DOHH2 (cell line): ENCODE measurements at regions not wholly inside any gene's neighbourhood (a gene's known extent, or its start where the extent isn't known, plus 50 kb on each side); places are given as distances from the start of the nearest gene placed in this dataset.

ENCODE experiments used
- H3F3A ChIP-seq: fragments of 200-600 bp; sonication (generic), shearing (Covaris generic); 2 replicates; pipeline ENCODE4 v1.6.0; 2016; ENCODE audit warnings: antibody characterized with exemption, mild to moderate bottlenecking; ENCODE audit not compliant: control insufficient read depth, insufficient read depth
- H3K27ac ChIP-seq: fragments of 200-600 bp; sonication (generic); 2 replicates; pipeline ENCODE4 v1.5.1; 2014; ENCODE audit warnings: low read depth, mild to moderate bottlenecking, low read length, moderate library complexity
- H3K27me3 ChIP-seq: fragments of 200-600 bp; sonication (generic); 2 replicates; pipeline ENCODE4 v1.6.1; 2014; ENCODE audit warnings: mild to moderate bottlenecking, low read length, mixed read lengths; ENCODE audit not compliant: control insufficient read depth
- H3K36me3 ChIP-seq: fragments of 200-600 bp; sonication (generic); 2 replicates; pipeline ENCODE4 v1.6.1; 2014; ENCODE audit warnings: mild to moderate bottlenecking, low read length, moderate library complexity, mixed read lengths; ENCODE audit not compliant: control insufficient read depth
- H3K4me1 ChIP-seq: fragments of 200-600 bp; sonication (generic); 2 replicates; pipeline ENCODE4 v1.6.1; 2014; ENCODE audit warnings: mild to moderate bottlenecking, low read length, mixed read lengths; ENCODE audit not compliant: control insufficient read depth
- H3K4me2 ChIP-seq: fragments of 200-600 bp; sonication (generic); 2 replicates; pipeline ENCODE4 v1.6.0; 2014; ENCODE audit warnings: mild to moderate bottlenecking, low read length, moderate library complexity
- H3K4me3 ChIP-seq: fragments of 200-600 bp; sonication (generic); 2 replicates; pipeline ENCODE4 v1.5.1; 2014; ENCODE audit warnings: mild to moderate bottlenecking, low read length, mixed read lengths
- H3K79me2 ChIP-seq: fragments of 200-600 bp; sonication (generic); 2 replicates; pipeline ENCODE4 v1.6.1; 2014; ENCODE audit warnings: mild to moderate bottlenecking, low read length, mixed read lengths; ENCODE audit not compliant: control insufficient read depth
- H3K9me2 ChIP-seq: fragments of 200-600 bp; sonication (generic); replicated peaks from 2 replicates; pipeline ENCODE4 v1.6.1; 2014; ENCODE audit warnings: mild to moderate bottlenecking, low read length, mixed read lengths; ENCODE audit not compliant: control insufficient read depth
- H3K9me3 ChIP-seq: fragments of 200-600 bp; sonication (generic); 2 replicates; pipeline ENCODE4 v1.6.1; 2014; ENCODE audit warnings: antibody characterized with exemption, low read length, mixed read lengths; ENCODE audit not compliant: control insufficient read depth, insufficient read depth
- H4K20me1 ChIP-seq: fragments of 200-600 bp; sonication (generic); 2 replicates; pipeline ENCODE4 v1.6.0; 2014; ENCODE audit warnings: low read depth, mild to moderate bottlenecking, antibody characterized with exemption, low read length, moderate library complexity; ENCODE audit not compliant: control insufficient read depth, insufficient read depth
- EZH2phosphoT487 ChIP-seq: fragments of 200-600 bp; sonication (generic); IDR thresholded peaks from 2 replicates; pipeline ENCODE4 v1.6.1; 2017; ENCODE audit warnings: borderline replicate concordance, mild to moderate bottlenecking, antibody characterized with exemption, low read length, moderate library complexity, mixed read lengths
- TF ChIP-seq, protein P1 (sequence below): fragments of 200-600 bp; sonication (generic); IDR thresholded peaks from one replicate; pipeline ENCODE4 v1.5.1; 2014; ENCODE audit warnings: antibody characterized with exemption, mild to moderate bottlenecking, low read depth, low read length; ENCODE audit not compliant: poor library complexity, severe bottlenecking

GRCh38 chr15:91400481-91400880, 300.4 kb downstream of the SV2B start:
- H3K9me2 ChIP-seq, result no peaks in the 10 kb centered on the region
- H3K27ac ChIP-seq, result no peak overlapping the region
- H3K4me2 ChIP-seq, result no peak overlapping the region
- TF ChIP-seq, protein P1, sequence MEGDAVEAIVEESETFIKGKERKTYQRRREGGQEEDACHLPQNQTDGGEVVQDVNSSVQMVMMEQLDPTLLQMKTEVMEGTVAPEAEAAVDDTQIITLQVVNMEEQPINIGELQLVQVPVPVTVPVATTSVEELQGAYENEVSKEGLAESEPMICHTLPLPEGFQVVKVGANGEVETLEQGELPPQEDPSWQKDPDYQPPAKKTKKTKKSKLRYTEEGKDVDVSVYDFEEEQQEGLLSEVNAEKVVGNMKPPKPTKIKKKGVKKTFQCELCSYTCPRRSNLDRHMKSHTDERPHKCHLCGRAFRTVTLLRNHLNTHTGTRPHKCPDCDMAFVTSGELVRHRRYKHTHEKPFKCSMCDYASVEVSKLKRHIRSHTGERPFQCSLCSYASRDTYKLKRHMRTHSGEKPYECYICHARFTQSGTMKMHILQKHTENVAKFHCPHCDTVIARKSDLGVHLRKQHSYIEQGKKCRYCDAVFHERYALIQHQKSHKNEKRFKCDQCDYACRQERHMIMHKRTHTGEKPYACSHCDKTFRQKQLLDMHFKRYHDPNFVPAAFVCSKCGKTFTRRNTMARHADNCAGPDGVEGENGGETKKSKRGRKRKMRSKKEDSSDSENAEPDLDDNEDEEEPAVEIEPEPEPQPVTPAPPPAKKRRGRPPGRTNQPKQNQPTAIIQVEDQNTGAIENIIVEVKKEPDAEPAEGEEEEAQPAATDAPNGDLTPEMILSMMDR, result no peak
- TF ChIP-seq EZH2phosphoT487, result no peak
- no peak overlapping the region for H3K4me3 ChIP-seq
- no peaks in the 10 kb centered on the region for H4K20me1 ChIP-seq
- H3K27me3 ChIP-seq, result no peaks in the 10 kb centered on the region
- H3K36me3 ChIP-seq, result no peaks in the 10 kb centered on the region
- no peaks in the 10 kb centered on the region for H3K9me3 ChIP-seq
- H3K4me1 ChIP-seq, result no peaks in the 10 kb centered on the region
- H3K79me2 ChIP-seq, result no peaks in the 10 kb centered on the region
- no peaks in the 10 kb centered on the region for H3F3A ChIP-seq

GRCh38 chr15:91407269-91407889, 307.3 kb downstream of the SV2B start:
- no peaks in the 10 kb centered on the region for H3K4me1 ChIP-seq
- no peak overlapping the region for H3K4me3 ChIP-seq
- no peaks in the 10 kb centered on the region for H3K9me3 ChIP-seq
- H3K9me2 ChIP-seq, result no peaks in the 10 kb centered on the region
- H3K27me3 ChIP-seq, result no peaks in the 10 kb centered on the region
- no peaks in the 10 kb centered on the region for H3F3A ChIP-seq
- no peaks in the 10 kb centered on the region for H3K36me3 ChIP-seq
- no peaks in the 10 kb centered on the region for H3K79me2 ChIP-seq
- H4K20me1 ChIP-seq, result no peaks in the 10 kb centered on the region
- H3K4me2 ChIP-seq, result no peak overlapping the region
- TF ChIP-seq EZH2phosphoT487, result no peak
- TF ChIP-seq, protein P1, result no peak
- no peak overlapping the region for H3K27ac ChIP-seq

GRCh38 chr15:91408476-91409076, 308.5 kb downstream of the SV2B start:
- H3K9me3 ChIP-seq, result no peaks in the 10 kb centered on the region
- H3K4me3 ChIP-seq, result no peak overlapping the region
- no peaks in the 10 kb centered on the region for H3K9me2 ChIP-seq
- H3K27ac ChIP-seq, result no peak overlapping the region
- H3K4me2 ChIP-seq, result no peak overlapping the region
- no peaks in the 10 kb centered on the region for H3K27me3 ChIP-seq
- no peaks in the 10 kb centered on the region for H3K36me3 ChIP-seq
- H4K20me1 ChIP-seq, result no peaks in the 10 kb centered on the region
- H3F3A ChIP-seq, result no peaks in the 10 kb centered on the region
- no peaks in the 10 kb centered on the region for H3K79me2 ChIP-seq
- no peaks in the 10 kb centered on the region for H3K4me1 ChIP-seq
- no peak for TF ChIP-seq EZH2phosphoT487
- TF ChIP-seq, protein P1, result no peak
